ENCODE measurements at regions not wholly inside any gene's neighbourhood (a gene's known extent, or its start where the extent isn't known, plus 50 kb on each side); places are given as distances from the start of the nearest gene placed in this dataset.

DNA sequence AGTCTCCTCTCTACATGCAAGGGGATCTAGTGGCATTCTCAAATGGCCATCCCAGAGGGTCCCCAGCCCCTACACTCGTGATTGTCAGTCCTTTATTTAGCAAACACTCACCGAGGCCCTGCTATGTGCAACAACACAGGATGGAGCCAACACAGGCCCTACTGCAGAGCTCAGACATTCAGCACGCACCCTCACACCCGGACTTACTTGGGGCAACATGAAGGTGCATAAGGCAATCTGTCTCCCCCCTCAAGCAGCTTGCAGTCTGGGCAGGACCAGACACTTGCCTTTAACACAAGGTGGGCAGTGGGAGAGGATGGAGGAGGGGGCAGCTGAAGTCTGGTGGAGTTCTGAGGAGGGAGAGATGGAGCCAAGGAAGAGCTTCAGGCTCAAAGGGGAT is 258.4 kb downstream of the XXYLT1 start:
- DNase-seq, result peak; percentile 13
- Histone ChIP-seq H2BK15ac (ENCODE audit: low read depth, low read length) (no peak overlapping the region), H3K27me3 (ENCODE audit: insufficient read depth, low read length) (no peaks in the 10 kb centered on the region), H3K4me1 (ENCODE audit: insufficient read depth, low read length) (no peaks in the 10 kb centered on the region), H2BK20ac (ENCODE audit: low read depth, low read length, poor library complexity, severe bottlenecking) (no peak overlapping the region), H3K56ac (ENCODE audit: insufficient read length, low read depth, low read length) (no peak overlapping the region), H3K14ac (ENCODE audit: insufficient read depth, low read length) (no peak overlapping the region; the same call in 1 of the 2 replicates), H2BK120ac (ENCODE audit: low read depth, low read length, poor library complexity, severe bottlenecking) (no peak overlapping the region), H3K4ac (ENCODE audit: low read depth, low read length) (no peak overlapping the region), H2AFZ (ENCODE audit: low read length) (no peak overlapping the region), H2BK12ac (ENCODE audit: insufficient read length, low read depth, low read length) (no peak overlapping the region), H2BK5ac (ENCODE audit: insufficient read length, low read length) (no peak overlapping the region), H3K18ac (ENCODE audit: insufficient read length, low read depth, low read length) (no peak overlapping the region), H4K91ac (ENCODE audit: insufficient read length, low read depth, low read length) (no peak overlapping the region), H4K5ac (ENCODE audit: insufficient read length, low read depth, low read length) (no peak overlapping the region), H3K9ac (ENCODE audit: extremely low read depth, insufficient read length, low read length) (no peak overlapping the region), H3K79me2 (ENCODE audit: insufficient read depth, low read length) (no peaks in the 10 kb centered on the region), H3K79me1 (ENCODE audit: insufficient read depth, low read depth, low read length, poor library complexity, severe bottlenecking) (no peaks in the 10 kb centered on the region), H4K8ac (replicated peaks; ENCODE audit: insufficient read length, low read depth, low read length) (no peak overlapping the region), H3K23ac (ENCODE audit: insufficient read length, low read depth, low read length) (no peak overlapping the region), H2AK5ac (ENCODE audit: insufficient read length, low read length) (no peak overlapping the region), H3K9me3 (ENCODE audit: control insufficient read depth, low read depth, low read length) (peaks cover 7% of the 10 kb centered on the region), H3K4me2 (ENCODE audit: insufficient read depth, insufficient read length, low read length) (no peak overlapping the region), H3K27ac (ENCODE audit: insufficient read length, low read depth, low read length) (no peak overlapping the region), H4K20me1 (ENCODE audit: control insufficient read depth, insufficient read depth, insufficient read length) (no peaks in the 10 kb centered on the region), H3K23me2 (ENCODE audit: insufficient read length, low read depth, low read length, poor library complexity, severe bottlenecking) (no peaks in the 10 kb centered on the region), H3T11ph (ENCODE audit: low read length) (no peak overlapping the region)
- TF ChIP-seq, protein P1, sequence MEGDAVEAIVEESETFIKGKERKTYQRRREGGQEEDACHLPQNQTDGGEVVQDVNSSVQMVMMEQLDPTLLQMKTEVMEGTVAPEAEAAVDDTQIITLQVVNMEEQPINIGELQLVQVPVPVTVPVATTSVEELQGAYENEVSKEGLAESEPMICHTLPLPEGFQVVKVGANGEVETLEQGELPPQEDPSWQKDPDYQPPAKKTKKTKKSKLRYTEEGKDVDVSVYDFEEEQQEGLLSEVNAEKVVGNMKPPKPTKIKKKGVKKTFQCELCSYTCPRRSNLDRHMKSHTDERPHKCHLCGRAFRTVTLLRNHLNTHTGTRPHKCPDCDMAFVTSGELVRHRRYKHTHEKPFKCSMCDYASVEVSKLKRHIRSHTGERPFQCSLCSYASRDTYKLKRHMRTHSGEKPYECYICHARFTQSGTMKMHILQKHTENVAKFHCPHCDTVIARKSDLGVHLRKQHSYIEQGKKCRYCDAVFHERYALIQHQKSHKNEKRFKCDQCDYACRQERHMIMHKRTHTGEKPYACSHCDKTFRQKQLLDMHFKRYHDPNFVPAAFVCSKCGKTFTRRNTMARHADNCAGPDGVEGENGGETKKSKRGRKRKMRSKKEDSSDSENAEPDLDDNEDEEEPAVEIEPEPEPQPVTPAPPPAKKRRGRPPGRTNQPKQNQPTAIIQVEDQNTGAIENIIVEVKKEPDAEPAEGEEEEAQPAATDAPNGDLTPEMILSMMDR (conservative IDR thresholded peaks at IDR 0.05), result no peak
- H3K27me3 Mint-ChIP-seq (ENCODE audit: low read depth), result peaks cover 24% of the 10 kb centered on the region
- no peak overlapping the region for H3K27ac Mint-ChIP-seq
- H3K9me3 Mint-ChIP-seq, result peaks cover 19 to 31% of the 10 kb centered on the region in 2 experiments
- no CpG with 5 or more reads among the region's 4 CpGs for WGBS (ENCODE audit: extremely low coverage, insufficient read length, low lambda C conversion rate)
- peaks cover 10 to 16% of the 10 kb centered on the region in 2 experiments for H3K4me1 Mint-ChIP-seq
- H3K36me3 Mint-ChIP-seq (ENCODE audit: insufficient read depth in 1 of 3, low read depth in 3 of 3), result peaks cover 4 to 23% (median 22%) of the 10 kb centered on the region in 3 experiments; a peak in 5 of 7 replicates
- H3K4me3 Mint-ChIP-seq, result no peak overlapping the region
